Esophagus muscularis mucosa (tissue), 4 donors: ENCODE measurements at regions not wholly inside any gene's neighbourhood (a gene's known extent, or its start where the extent isn't known, plus 50 kb on each side); places are given as distances from the start of the nearest gene placed in this dataset.
"Not testable (repeated sequence)": the region's sequence is repeated elsewhere in the genome, so short reads cannot be mapped to it uniquely, and the experiment has no call there.

Experiments
- DNase-seq: peaks from one replicate; pipeline ENCODE4 v3.0.0-alpha.2; 2017; ENCODE audit errors: extremely low spot score
- H3K27ac ChIP-seq, 4 donors: fragments of 200-600 bp; sonication (generic); replicated peaks in 1 of 4; 1 replicate in 3 of 4; 2 replicates in 1 of 4; pipeline ENCODE4 v1.5.1; 2016 to 2019; ENCODE audit warnings: mild to moderate bottlenecking in 1 of 4
- H3K27me3 ChIP-seq, 4 donors: fragments of 200-600 bp; sonication (generic); one replicate each; pipeline versions ENCODE4 v1.5.1 to v1.6.0; 2016 to 2019
- H3K36me3 ChIP-seq, 4 donors: fragments of 200-600 bp; sonication (generic); one replicate each; pipeline ENCODE4 v1.5.1; 2016 to 2019
- H3K4me1 ChIP-seq, 4 donors: fragments of 200-600 bp; sonication (generic); one replicate each; pipeline ENCODE4 v1.5.1; 2016 to 2019
- H3K4me3 ChIP-seq, 4 donors: fragments of 200-600 bp; sonication (generic); 1 replicate in 2 of 4; 2 replicates in 2 of 4; pipeline ENCODE4 v1.5.1; 2016 to 2019; ENCODE audit warnings: mild to moderate bottlenecking in 4 of 4, moderate library complexity in 1 of 4
- H3K9me3 ChIP-seq, 4 donors: fragments of 200-600 bp; sonication (generic); 1 replicate in 3 of 4; 2 replicates in 1 of 4; pipeline ENCODE4 v1.5.1; 2016 to 2019
- EP300 ChIP-seq: sonication (generic); formaldehyde crosslinking; IDR thresholded peaks from one replicate; pipeline ENCODE4 v1.6.1; 2017; ENCODE audit warnings: antibody characterized with exemption
- POLR2A ChIP-seq: fragments of 450-650 bp; IDR thresholded peaks from one replicate; pipeline ENCODE4 v1.6.1; 2017; ENCODE audit warnings: antibody characterized with exemption, moderate library complexity, mild to moderate bottlenecking, low read depth
- POLR2AphosphoS5 ChIP-seq, 2 donors: sonication (generic); formaldehyde crosslinking; IDR thresholded peaks; one replicate each; pipeline ENCODE4 v1.6.1; 2017; ENCODE audit warnings: antibody characterized with exemption in 2 of 2
- WGBS: methylation state at CpG from one replicate; pipeline ENCODE4 v1.1.5; 2018; 5-methylcytosine and 5-hydroxymethylcytosine counted together
- intact Hi-C: fragments of 100-400 bp; cut with DNase I; formaldehyde crosslinking; loops from one replicate; pipeline ENCODE4 v1.15.1; 2023
- TF ChIP-seq, protein P1 (sequence below), 3 experiments: fragments of 200-600 bp in 2 of 3; fragments of 450-650 bp in 1 of 3; sonication (generic) in 2 of 3; IDR thresholded peaks; one replicate each; pipeline ENCODE4 v1.5.1; 2017 to 2019; ENCODE audit warnings: antibody characterized with exemption in 3 of 3, mild to moderate bottlenecking in 2 of 3, moderate library complexity in 1 of 3

DNA sequence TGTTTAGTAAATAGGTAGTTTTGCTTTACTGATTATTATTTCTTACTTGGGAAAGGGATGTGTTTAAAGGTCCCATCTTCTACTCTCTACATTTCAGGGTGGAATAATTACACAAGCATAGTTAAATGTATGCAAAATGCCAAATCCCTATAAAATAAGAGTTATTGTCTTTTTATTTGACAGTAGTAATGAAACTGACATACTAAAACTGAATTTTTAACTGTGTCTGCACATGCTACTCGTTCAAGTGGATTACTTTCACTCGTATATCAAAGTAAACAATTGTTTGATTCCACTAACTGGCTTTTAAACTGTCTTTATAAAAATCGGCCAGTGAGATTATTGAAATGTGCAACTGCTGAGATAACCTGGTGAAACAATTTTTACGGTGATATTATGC, 602.9 kb upstream of the ADGRB3 start:
- TF ChIP-seq POLR2A (no peak), EP300 (no peak), POLR2AphosphoS5 (IDR thresholded peaks at IDR 0.05) (no peak)
- TF ChIP-seq, protein P1, sequence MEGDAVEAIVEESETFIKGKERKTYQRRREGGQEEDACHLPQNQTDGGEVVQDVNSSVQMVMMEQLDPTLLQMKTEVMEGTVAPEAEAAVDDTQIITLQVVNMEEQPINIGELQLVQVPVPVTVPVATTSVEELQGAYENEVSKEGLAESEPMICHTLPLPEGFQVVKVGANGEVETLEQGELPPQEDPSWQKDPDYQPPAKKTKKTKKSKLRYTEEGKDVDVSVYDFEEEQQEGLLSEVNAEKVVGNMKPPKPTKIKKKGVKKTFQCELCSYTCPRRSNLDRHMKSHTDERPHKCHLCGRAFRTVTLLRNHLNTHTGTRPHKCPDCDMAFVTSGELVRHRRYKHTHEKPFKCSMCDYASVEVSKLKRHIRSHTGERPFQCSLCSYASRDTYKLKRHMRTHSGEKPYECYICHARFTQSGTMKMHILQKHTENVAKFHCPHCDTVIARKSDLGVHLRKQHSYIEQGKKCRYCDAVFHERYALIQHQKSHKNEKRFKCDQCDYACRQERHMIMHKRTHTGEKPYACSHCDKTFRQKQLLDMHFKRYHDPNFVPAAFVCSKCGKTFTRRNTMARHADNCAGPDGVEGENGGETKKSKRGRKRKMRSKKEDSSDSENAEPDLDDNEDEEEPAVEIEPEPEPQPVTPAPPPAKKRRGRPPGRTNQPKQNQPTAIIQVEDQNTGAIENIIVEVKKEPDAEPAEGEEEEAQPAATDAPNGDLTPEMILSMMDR (IDR thresholded peaks at IDR 0.05), result no peak
- WGBS, result 65% methylated on average over 4 of the region's 4 CpGs

DNA sequence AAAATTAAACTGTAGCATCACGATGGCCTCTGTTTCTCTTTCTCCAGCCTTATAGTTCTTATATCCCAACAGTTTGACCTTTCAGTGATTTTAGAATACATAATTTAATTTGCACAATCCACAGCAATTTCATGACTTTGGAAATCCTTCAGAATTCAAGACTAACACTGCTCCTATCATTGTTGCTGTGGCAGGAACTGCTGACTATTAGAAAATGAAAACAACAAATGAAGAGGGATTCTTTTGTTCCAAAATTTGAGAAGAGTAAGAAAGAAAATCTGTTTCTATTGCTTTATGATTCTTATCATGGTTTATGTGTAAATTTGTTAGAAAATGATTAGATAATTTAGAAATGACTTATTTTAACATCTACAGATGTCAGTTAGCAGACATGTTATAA, 604.0 kb upstream of the ADGRB3 start:
- Histone ChIP-seq H3K27me3 (no peaks in the 10 kb centered on the region), H3K4me3 (no peak overlapping the region), H3K4me1 (no peaks in the 10 kb centered on the region), H3K9me3 (peaks cover 0 to 6% (median 0%) of the 10 kb centered on the region in 4 donors), H3K36me3 (no peaks in the 10 kb centered on the region), H3K27ac (no peak overlapping the region)
- 87% methylated on average over 1 of the region's 1 CpG for WGBS
- no peak for DNase-seq
- intact Hi-C loops, result no loop called here
- TF ChIP-seq POLR2A (no peak), POLR2AphosphoS5 (IDR thresholded peaks at IDR 0.05) (no peak), EP300 (no peak)
- TF ChIP-seq, protein P1 (IDR thresholded peaks at IDR 0.05), result no peak

More for the DNA sequence above, 602.9 kb upstream of the ADGRB3 start:
- no peak overlapping the region for H3K27ac ChIP-seq
- H3K4me3 ChIP-seq, result no peak overlapping the region
- intact Hi-C loops, result no loop called here
- no peaks in the 10 kb centered on the region for H3K36me3 ChIP-seq
- H3K9me3 ChIP-seq, result peaks cover 0 to 6% (median 0%) of the 10 kb centered on the region in 4 donors
- no peaks in the 10 kb centered on the region for H3K27me3 ChIP-seq
- DNase-seq, result no peak
- no peaks in the 10 kb centered on the region for H3K4me1 ChIP-seq

DNA sequence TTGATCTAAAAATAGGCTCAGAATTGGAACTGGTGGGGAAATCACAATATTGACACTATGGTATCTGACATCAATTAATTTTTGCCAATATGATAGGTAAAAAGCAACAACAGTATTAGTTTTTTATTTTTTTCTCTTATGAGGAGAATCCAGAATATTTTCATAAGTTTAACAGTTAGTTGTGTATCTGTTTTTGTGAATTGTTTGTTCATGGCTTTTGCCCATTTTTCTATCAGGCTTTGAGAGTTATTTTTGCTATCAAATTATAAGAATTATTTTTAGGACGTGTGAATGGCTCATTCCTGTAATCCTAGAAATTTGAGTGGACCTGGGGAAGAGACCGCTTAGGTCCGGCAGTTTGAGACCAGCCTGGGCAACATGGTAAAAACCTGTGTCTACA, 608.6 kb upstream of the ADGRB3 start:
- Histone ChIP-seq H3K4me3 (no peak overlapping the region), H3K4me1 (no peaks in the 10 kb centered on the region), H3K36me3 (no peaks in the 10 kb centered on the region), H3K27me3 (no peaks in the 10 kb centered on the region), H3K9me3 (no peaks in the 10 kb centered on the region), H3K27ac (no peak overlapping the region)
- intact Hi-C loops, result no loop called here
- 85% methylated on average over 3 of the region's 3 CpGs for WGBS
- TF ChIP-seq, protein P1 (IDR thresholded peaks at IDR 0.05), result no peak
- no peak for TF ChIP-seq POLR2A
- no peak for TF ChIP-seq EP300
- TF ChIP-seq POLR2AphosphoS5 (IDR thresholded peaks at IDR 0.05), result no peak
- no peak for DNase-seq

DNA sequence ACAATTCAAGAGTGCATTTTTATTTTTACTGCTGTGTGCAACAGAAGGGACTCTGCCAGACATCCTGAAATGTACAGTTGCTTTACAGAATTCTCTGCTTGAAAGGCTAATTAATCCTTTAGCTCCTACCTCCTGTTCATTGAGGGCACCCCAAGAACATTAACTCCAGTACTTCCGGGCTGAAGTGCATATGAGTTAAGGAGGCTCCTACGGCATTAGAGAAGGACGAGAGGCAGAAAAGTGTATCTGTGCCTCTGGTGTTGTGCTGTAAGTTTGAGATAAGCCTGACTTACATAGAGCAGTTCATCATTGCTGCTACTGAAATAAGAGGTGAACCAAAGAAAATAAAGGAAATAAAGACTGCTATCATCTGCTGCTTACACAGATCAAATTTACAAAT, 609.3 kb upstream of the ADGRB3 start:
- Histone ChIP-seq H3K27ac (no peak overlapping the region), H3K36me3 (no peaks in the 10 kb centered on the region), H3K4me3 (no peak overlapping the region), H3K9me3 (no peaks in the 10 kb centered on the region), H3K27me3 (no peaks in the 10 kb centered on the region), H3K4me1 (no peaks in the 10 kb centered on the region)
- intact Hi-C loops, result no loop called here
- TF ChIP-seq, protein P1 (IDR thresholded peaks at IDR 0.05), result no peak
- no peak for TF ChIP-seq POLR2AphosphoS5 (IDR thresholded peaks at IDR 0.05)
- TF ChIP-seq EP300, result no peak
- no peak for TF ChIP-seq POLR2A
- DNase-seq, result no peak
- 93% methylated on average over 3 of the region's 3 CpGs for WGBS

DNA sequence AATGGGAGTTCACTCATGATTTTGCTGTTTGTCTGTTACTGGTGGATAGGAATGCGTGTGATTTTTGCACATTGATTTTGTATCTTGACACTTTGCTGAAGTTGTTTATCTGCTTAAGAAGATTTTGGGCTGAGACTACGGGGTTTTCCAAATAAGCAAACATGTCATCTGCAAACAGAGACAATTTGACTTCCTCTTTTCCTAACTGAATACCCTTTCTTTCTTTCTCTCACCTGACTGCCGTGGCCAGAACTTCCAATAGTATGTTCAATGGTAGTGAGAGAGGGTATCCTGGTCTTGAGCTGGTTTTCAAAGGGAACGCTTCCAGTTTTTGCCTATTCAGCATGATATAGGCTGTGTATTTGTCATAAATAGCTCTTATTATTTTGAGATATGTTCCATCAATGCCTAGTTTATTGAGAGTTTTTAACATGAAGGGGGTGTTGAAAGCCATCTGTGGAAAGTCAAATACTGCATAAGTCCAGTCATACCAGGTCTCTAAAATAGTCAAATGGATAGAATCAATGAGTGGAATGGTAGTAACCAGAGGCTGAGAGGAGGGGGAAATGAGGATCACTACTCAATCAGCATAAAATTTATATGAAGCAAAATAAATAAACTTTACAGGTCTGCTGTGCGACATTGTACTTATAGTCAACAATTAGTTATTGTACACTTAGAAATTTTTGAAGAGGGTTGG, 610.4 kb upstream of the ADGRB3 start:
- intact Hi-C loops, result no loop called here
- no peak for DNase-seq
- 72% methylated on average over 5 of the region's 5 CpGs for WGBS

DNA sequence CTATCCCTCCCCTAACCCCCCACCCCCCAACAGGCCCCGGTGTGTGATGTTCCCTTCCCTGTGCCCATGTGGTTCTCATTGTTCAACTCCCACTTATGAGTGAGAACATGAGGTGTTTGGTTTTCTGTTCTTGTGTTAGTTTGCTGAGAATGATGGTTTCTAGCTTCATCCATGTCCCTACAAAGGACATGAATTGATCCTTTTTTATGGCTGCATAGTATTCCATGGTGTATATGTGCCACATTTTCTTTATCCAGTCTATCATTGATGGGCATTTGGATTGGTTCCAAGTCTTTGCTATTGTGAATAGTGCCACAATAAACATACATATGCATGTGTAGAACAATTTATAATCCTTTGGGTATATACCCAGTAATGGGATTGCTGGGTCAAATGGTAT, 612.1 kb upstream of the ADGRB3 start:
- intact Hi-C loops, H3K27ac ChIP-seq, H3K36me3 ChIP-seq, H3K27me3 ChIP-seq, H3K4me3 ChIP-seq, H3K9me3 ChIP-seq, DNase-seq, H3K4me1 ChIP-seq: not testable (repeated sequence)
- 88% methylated on average over 1 of the region's 1 CpG for WGBS

More for the DNA sequence above, 610.4 kb upstream of the ADGRB3 start:
- Histone ChIP-seq H3K27ac (no peak overlapping the region), H3K9me3 (no peaks in the 10 kb centered on the region), H3K27me3 (no peaks in the 10 kb centered on the region), H3K4me1 (no peaks in the 10 kb centered on the region), H3K36me3 (no peaks in the 10 kb centered on the region), H3K4me3 (no peak overlapping the region)
- TF ChIP-seq POLR2AphosphoS5 (IDR thresholded peaks at IDR 0.05) (no peak), POLR2A (no peak), EP300 (no peak)
- TF ChIP-seq, protein P1 (IDR thresholded peaks at IDR 0.05), result no peak
